HG03558 (cell line): ENCODE measurements at regions not wholly inside any gene's neighbourhood (a gene's known extent, or its start where the extent isn't known, plus 50 kb on each side); places are given as distances from the start of the nearest gene placed in this dataset.

ENCODE experiments used
- ATAC-seq: cut with Tn5 transposase; IDR thresholded peaks from one replicate; pipeline ENCODE4 v1.9.1; 2021; ENCODE audit warnings: moderate number of reproducible peaks; ENCODE audit not compliant: unreplicated experiment; ENCODE audit errors: extremely low read depth

- no peak for ATAC-seq
Observed at GRCh38 chr18:73752546-73752945, 395.1 kb downstream of the FBXO15 start.

GRCh38 chr18:73750052-73750451 lies 397.6 kb downstream of the FBXO15 start:
- no peak for ATAC-seq

GRCh38 chr18:73749304-73749703 lies 398.3 kb downstream of the FBXO15 start:
- no peak for ATAC-seq

GRCh38 chr18:73748731-73749130 lies 398.9 kb downstream of the FBXO15 start:
- no peak for ATAC-seq

DNA sequence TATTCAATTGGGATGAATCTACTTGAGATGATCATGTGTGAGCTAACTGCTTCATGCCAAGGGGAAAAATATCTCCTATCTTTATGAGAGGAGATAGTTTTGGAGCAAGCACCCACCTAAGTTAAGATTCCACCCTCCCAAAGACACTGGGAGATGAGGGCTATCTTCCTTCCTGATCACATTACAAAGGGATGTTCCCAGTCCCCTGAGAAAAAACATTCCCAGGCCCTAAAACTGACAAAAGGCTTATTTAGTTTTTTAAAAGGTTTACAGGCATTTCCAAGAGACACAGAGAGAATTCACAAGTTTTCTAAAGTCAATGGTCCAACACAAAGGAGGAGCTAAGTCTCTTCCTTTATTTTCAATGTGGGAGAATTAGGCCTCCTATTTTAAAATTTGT lies 401.5 kb downstream of the FBXO15 start:
- ATAC-seq = no peak

DNA sequence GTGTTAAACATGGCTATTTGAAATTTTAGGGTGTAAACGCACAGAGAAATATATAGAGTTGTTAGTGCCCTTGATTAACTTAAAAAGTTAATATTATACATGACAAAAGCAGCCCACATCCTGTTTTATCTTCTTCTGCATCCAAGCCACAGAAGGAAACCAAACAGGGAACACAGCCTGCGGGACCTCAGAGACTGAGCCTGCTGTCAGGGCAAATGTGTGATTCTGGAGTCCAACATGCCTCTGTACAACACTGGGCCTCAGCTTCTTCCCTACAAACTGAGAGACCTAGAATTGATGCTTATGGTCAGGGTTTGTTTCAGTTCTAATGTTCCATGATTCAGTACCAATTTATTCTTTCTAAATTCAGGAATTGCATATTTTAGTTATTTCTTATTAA lies 404.7 kb downstream of the FBXO15 start:
- ATAC-seq = no peak

- no peak for ATAC-seq
Observed at GRCh38 chr18:73741946-73742345, 405.7 kb downstream of the FBXO15 start.

DNA sequence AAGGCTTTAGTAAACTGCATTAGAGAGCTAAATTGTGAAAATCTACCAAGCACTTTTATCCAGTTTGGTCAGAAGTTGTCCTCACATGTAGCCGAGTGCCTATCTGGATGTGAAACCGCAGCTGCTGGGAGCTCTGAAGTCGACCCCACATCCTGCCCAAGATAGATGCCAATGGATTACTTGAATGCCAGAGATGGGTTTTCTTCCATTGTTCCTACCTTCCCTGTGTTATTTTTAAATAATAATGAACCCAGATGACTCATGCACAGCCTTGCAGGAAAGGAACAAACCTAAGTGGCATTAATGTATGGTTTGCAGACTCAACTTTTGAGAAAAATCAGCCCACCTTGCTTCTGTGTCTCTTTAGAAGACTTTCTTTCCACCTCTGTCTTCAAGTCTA lies 408.5 kb downstream of the FBXO15 start:
- no peak for ATAC-seq

DNA sequence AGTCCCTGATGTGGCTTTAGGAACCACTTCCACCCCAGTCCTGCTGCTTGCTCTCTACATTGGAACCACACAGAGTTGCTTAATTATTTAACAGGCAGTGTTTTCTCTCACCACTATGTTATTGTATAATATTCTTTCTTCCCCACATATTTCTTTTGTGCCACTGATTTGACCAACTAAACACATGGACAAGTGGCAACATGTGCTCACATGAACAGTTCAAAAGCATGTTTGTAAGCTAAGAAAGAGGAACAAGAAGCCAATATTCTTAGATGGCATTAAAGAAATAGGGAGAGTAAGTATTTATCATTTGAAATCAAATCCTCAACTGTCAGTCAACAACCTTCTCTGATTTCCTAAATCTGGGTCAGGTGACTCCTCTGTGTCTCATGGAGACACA lies 409.6 kb downstream of the FBXO15 start:
- ATAC-seq = no peak

DNA sequence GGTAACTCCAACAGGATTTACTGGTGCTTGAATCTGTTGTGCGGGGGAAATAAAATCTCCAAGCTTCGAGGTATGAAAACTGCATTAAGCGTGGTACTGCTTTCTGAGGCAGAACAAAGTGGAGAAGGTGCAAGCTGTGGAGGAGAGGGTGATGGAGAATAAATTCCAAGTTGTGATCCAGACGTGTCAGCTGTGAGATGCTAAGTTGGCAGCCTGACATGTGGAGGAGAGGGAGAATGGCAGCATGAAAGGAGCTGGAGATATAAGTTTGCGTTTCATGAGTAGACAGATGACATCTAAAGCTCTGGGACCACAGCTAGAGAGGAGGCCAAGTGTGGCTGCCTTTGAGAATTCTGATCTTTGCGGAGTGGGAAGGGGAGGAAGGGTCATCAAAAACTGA lies 411.8 kb downstream of the FBXO15 start:
- no peak for ATAC-seq

DNA sequence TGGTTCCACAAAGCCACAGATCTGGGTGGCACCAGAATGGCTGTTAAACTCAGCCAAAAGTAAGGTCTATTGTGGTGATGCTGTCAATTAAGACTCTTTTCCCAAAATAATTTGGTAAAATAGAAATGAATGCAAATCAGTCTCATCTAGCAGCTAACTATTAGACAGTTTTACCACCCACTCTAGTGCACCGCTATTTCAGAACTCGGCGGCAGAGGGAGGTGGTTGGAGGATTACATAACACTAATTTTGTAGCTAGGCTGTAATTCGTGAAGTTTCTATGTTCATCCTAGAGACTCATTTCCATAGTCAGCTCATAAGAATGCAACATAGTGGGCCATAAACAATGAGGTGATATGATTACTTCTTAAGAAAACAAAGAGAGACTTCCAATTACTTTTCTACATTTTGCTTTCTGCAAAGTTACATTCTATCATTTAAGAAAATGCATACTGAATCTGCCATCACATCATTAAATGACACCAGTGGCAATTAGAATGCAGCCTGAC lies 413.8 kb downstream of the FBXO15 start:
- ATAC-seq = no peak

GRCh38 chr18:73733376-73733775 lies 414.3 kb downstream of the FBXO15 start:
- no peak for ATAC-seq

DNA sequence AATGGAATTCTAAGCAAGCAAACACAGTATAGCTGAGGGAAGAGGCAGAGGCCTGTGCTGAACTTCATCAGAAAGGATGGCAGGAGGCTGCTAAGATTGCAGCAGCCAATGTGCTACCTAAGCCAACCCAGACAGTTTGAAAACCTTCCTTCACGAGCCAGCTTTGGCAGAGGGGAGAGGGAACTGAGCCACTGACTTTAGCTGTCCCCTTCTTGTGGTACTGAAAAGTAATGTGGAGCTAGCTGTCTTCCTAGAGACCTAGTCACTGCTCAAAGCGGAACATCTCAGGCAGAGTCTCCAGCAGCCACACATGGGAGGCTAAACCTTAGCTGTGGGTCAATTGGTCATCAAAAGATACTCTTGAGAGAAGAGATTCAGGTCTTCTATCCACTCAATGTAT lies 419.0 kb downstream of the FBXO15 start:
- no peak for ATAC-seq

GRCh38 chr18:73724958-73725357 lies 422.7 kb downstream of the FBXO15 start:
- ATAC-seq = no peak

DNA sequence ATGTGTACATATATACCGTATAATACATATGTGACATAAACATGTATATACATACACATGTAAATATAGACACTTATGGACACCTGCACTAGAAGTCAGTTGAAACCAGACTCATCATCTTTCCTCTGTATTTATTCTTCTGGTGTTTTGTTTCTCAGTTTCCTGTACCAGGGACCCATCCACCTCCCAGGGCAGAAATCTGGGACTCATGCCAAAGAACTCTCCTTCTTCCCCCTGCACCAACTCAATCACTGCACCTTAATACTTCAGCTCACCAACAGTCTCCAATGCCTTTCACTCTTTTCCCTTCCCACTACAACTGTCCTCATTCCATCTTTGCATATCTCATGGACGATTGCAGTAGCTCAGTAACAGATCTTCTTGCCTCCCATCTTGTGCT lies 428.0 kb downstream of the FBXO15 start:
- no peak for ATAC-seq

GRCh38 chr18:73717570-73717969 lies 430.1 kb downstream of the FBXO15 start:
- ATAC-seq = no peak

DNA sequence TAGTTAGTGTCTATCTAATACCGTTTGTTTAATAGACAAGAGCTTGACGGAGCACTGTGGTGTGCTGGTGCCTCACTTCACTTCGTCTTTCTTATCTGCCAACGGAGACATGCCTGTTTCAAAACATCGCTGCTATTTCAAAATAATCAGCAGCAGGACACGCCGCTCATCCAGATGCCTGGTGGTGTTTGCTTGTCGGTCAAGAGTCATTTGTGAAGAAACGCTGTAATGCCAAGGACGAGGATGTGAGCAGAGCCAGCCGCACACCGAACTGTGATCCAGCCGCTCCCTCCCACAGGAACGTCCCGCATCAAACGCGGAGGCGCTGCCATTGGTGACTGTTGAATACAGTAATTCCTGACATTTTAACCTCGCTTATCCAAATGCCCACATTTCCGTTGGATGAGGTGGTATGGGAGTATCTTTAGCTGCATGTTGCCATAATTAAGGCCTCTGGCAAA lies 432.4 kb downstream of the FBXO15 start:
- ATAC-seq = no peak

- no peak for ATAC-seq
Observed at GRCh38 chr18:73714466-73714865, 433.2 kb downstream of the FBXO15 start.

DNA sequence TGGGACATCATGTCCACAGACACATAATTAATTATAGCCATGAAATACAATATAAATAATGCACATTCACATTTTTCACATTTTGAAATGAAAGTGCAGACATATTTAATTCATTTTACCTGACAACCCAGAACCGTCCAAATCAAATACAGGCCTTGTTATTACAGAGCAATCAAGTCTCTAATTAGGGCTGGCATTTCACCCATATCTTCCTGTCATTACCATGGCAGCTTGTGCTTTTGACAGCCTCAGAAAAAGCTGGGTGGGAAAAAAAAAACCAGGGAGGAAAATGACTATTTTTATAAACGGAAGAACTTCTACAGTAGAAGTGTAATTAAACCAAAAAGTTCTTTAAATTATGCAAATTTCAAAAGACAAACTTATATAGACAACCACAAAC lies 436.4 kb downstream of the FBXO15 start:
- no peak for ATAC-seq

DNA sequence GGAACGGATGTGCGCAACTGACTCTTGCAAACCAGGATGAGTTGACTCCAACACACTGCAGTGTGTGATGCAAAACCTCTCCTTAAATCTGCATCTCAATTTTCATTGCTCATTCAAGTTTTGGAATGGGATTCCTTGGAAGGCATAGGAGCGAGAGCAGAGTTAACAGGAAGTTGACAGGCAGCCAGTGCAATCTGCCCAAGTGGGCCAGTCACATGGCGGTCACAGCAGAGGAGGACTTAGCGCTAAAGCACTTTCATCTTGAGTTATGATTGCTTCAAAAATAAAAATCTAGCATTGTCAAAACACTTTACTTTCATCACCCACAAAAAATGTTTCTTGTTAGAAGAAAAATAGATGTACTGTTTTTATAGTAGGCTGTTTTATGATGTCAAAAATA lies 439.0 kb downstream of the FBXO15 start:
- no peak for ATAC-seq

DNA sequence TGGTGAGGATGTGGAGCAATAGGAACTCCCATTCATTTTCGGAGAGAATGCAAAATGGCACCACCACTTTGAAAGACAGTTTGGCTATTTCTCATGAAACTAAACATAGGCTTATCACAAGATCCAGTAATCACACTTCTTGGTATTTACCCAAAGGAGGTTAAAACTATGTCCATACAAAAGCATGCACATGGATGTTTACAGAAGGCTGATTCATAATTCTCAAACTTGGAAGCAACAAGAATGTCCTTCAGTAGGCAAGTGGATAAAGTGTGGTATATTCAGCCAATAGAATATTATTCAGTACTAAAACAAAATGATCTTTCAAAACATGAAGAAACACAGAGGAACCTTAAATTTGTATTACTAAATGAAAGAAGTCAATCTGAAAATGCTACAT lies 440.6 kb downstream of the FBXO15 start:
- ATAC-seq = no peak

- ATAC-seq = no peak
Observed at GRCh38 chr18:73697353-73697752, 450.3 kb downstream of the FBXO15 start.

DNA sequence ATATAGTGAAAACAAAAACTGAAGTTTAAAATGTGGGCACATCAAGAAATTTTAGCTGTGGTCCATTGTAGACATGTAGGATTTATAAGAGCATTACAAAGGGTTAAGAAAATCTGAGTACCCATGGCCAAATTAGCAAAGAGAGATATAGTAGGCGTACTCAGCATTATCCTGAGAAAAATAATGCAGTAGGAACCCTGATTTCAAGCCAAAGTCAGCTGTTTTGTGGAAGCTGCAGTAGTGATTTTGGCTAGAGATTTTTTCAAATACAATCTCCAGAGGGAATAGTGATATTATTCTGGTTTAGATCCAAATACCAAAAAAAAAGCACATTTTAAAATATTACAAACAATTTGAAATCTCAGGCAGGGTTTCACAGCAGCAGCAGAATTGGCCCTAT lies 450.9 kb downstream of the FBXO15 start:
- ATAC-seq = no peak
